ENCODE measurements at regions not wholly inside any gene's neighbourhood (a gene's known extent, or its start where the extent isn't known, plus 50 kb on each side); places are given as distances from the start of the nearest gene placed in this dataset.

DNA sequence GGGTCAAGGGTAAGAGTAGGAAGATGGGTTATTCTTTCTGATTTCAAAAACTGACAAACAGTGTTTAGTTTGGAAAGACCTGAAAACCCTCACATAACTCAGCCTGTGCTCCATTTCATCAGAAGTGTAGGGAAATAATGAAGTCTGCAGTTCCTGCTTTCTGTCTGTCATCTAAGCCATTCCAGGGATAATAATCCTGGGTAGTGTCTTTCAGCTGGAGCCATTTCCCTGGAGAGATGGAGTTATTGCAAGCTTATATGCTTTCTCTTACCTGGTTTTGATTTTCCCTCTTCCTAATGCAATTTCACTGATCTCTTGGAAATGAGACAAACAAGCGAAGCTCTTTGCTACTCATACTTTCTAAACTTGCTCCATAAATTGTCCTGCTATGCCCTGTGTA lies 824.8 kb upstream of the LCORL start:
- TF ChIP-seq, protein P1, sequence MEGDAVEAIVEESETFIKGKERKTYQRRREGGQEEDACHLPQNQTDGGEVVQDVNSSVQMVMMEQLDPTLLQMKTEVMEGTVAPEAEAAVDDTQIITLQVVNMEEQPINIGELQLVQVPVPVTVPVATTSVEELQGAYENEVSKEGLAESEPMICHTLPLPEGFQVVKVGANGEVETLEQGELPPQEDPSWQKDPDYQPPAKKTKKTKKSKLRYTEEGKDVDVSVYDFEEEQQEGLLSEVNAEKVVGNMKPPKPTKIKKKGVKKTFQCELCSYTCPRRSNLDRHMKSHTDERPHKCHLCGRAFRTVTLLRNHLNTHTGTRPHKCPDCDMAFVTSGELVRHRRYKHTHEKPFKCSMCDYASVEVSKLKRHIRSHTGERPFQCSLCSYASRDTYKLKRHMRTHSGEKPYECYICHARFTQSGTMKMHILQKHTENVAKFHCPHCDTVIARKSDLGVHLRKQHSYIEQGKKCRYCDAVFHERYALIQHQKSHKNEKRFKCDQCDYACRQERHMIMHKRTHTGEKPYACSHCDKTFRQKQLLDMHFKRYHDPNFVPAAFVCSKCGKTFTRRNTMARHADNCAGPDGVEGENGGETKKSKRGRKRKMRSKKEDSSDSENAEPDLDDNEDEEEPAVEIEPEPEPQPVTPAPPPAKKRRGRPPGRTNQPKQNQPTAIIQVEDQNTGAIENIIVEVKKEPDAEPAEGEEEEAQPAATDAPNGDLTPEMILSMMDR (conservative IDR thresholded peaks at IDR 0.05 in 1 of 2, IDR thresholded peaks at IDR 0.05 in 1 of 2; ENCODE audit: extremely low read depth in 1 of 2, insufficient read depth in 1 of 2, low read depth in 1 of 2, low read length in 2 of 2) = no peak
- no peak for TF ChIP-seq EZH2 (IDR thresholded peaks at IDR 0.05; ENCODE audit: borderline replicate concordance, low read length)
